OCI-LY7 (cell line): ENCODE measurements at regions not wholly inside any gene's neighbourhood (a gene's known extent, or its start where the extent isn't known, plus 50 kb on each side); places are given as distances from the start of the nearest gene placed in this dataset.

Experiments used
- BruUV-seq: library from RNA; stranded (reverse); fragments of 400-500 nt; replicated peaks from 2 replicates; lab custom pipeline; 2021; lab: Mats Ljungman, UMichigan
- CTCF ChIA-PET: fragments of 300-600 bp; sonication (Branson Sonifier 250); formaldehyde crosslinking; loops from one replicate; lab custom pipeline; 2022; ENCODE audit warnings: antibody characterized with exemption; ENCODE audit not compliant: unreplicated experiment; lab: Charles Lee
- POLR2A ChIA-PET: fragments of 300-600 bp; sonication (Branson Sonifier 250); formaldehyde crosslinking; loops from one replicate; lab custom pipeline; 2022; ENCODE audit warnings: antibody characterized with exemption; lab: Charles Lee
- DNase-seq: peaks from one replicate; pipeline ENCODE4 v3.0.0-alpha.2; 2015; ENCODE audit warnings: low spot score
- H2AFZ ChIP-seq: fragments of 200-600 bp; sonication (generic), shearing (Covaris generic); 2 replicates; pipeline ENCODE4 v1.6.1; 2014; ENCODE audit warnings: mild to moderate bottlenecking, antibody characterized with exemption, low read length, moderate library complexity
- H3K27ac ChIP-seq: fragments of 200-600 bp; sonication (generic); 2 replicates; pipeline ENCODE4 v1.5.1; 2014; ENCODE audit warnings: mixed run types, low read depth, mild to moderate bottlenecking, moderate library complexity, low read length, inconsistent platforms; ENCODE audit not compliant: poor library complexity, severe bottlenecking
- H3K36me3 ChIP-seq: fragments of 200-600 bp; sonication (generic); 2 replicates; pipeline ENCODE4 v1.6.1; 2014; ENCODE audit warnings: mild to moderate bottlenecking, antibody characterized with exemption, low read length, moderate library complexity, mixed read lengths; ENCODE audit not compliant: insufficient read depth
- H3K4me1 ChIP-seq: fragments of 200-600 bp; sonication (generic); 2 replicates; pipeline ENCODE4 v1.5.1; 2014; ENCODE audit warnings: mild to moderate bottlenecking, low read length; ENCODE audit not compliant: insufficient read depth, poor library complexity, severe bottlenecking
- H3K4me2 ChIP-seq: fragments of 200-600 bp; sonication (generic); 2 replicates; pipeline ENCODE4 v1.6.1; 2014; ENCODE audit warnings: mild to moderate bottlenecking, low read length
- H3K4me3 ChIP-seq: fragments of 200-600 bp; sonication (generic); 2 replicates; pipeline ENCODE4 v1.5.1; 2014; ENCODE audit warnings: mild to moderate bottlenecking, low read depth, low read length; ENCODE audit not compliant: poor library complexity, severe bottlenecking
- H3K79me2 ChIP-seq: fragments of 200-600 bp; sonication (generic); 2 replicates; pipeline ENCODE4 v1.6.1; 2016; ENCODE audit warnings: low read depth, mild to moderate bottlenecking, low read length, moderate library complexity, mixed read lengths; ENCODE audit not compliant: insufficient read depth
- H3K9me2 ChIP-seq: fragments of 200-600 bp; sonication (generic); 2 replicates; pipeline ENCODE4 v1.6.1; 2016; ENCODE audit warnings: mild to moderate bottlenecking, low read length, mixed read lengths; ENCODE audit not compliant: insufficient read depth
- H3K9me3 ChIP-seq: fragments of 200-600 bp; sonication (generic); 2 replicates; pipeline ENCODE4 v1.6.1; 2014; ENCODE audit warnings: mild to moderate bottlenecking, mixed run types, low read length, mixed read lengths
- H4K20me1 ChIP-seq: fragments of 200-600 bp; sonication (generic); 2 replicates; pipeline ENCODE4 v1.6.1; 2014; ENCODE audit warnings: mild to moderate bottlenecking, antibody characterized with exemption, low read length, moderate library complexity, mixed read lengths; ENCODE audit not compliant: insufficient read depth
- CTCF ChIP-seq: fragments of 200-600 bp; sonication (generic); conservative IDR thresholded peaks from 2 replicates; pipeline ENCODE4 v1.5.1; 2014; ENCODE audit warnings: mild to moderate bottlenecking, antibody characterized with exemption, low read length, moderate library complexity, mixed read lengths
- EZH2phosphoT487 ChIP-seq: fragments of 200-600 bp; sonication (generic); IDR thresholded peaks from 2 replicates; pipeline ENCODE4 v1.6.1; 2018; ENCODE audit warnings: low read depth, borderline replicate concordance, mild to moderate bottlenecking, mixed run types, antibody characterized with exemption, low read length, moderate library complexity, mixed read lengths
- intact Hi-C: fragments of 100-400 bp; cut with micrococcal nuclease; formaldehyde crosslinking; loops from one replicate; pipeline ENCODE4 v1.10.0; 2022; ENCODE audit not compliant: unreplicated experiment

GRCh38 chr7:91343996-91344629, 79.9 kb downstream of the FZD1 start:
- ChIA-PET POLR2A (interaction anchor here (0.9 kb wide), 1 partner anchor 21 kb away, joined by 3 read pairs; no protein-coding TSS in a partner anchor), CTCF (no interaction called here)
- Histone ChIP-seq H3K4me3 (no peak overlapping the region), H3K36me3 (no peaks in the 10 kb centered on the region), H3K9me2 (no peaks in the 10 kb centered on the region), H3K4me1 (no peaks in the 10 kb centered on the region), H3K9me3 (no peaks in the 10 kb centered on the region), H4K20me1 (no peaks in the 10 kb centered on the region), H2AFZ (no peak overlapping the region), H3K27ac (no peak overlapping the region), H3K4me2 (peak overlapping the region; percentile 37; the same call in 1 of the 2 replicates), H3K79me2 (no peaks in the 10 kb centered on the region)
- no TSS peak for BruUV-seq
- intact Hi-C loops = no loop called here
- TF ChIP-seq CTCF = no peak
- TF ChIP-seq EZH2phosphoT487 = no peak
- DNase-seq = no peak

- intact Hi-C loops = no loop called here
- Histone ChIP-seq H3K9me3 (no peaks in the 10 kb centered on the region), H4K20me1 (no peaks in the 10 kb centered on the region), H3K9me2 (no peaks in the 10 kb centered on the region), H3K79me2 (no peaks in the 10 kb centered on the region), H2AFZ (0 out of 2 replicates have a peak overlapping the region, but pooled peaks have one; percentile 28), H3K4me2 (peak overlapping the region; percentile 37; the same call in 1 of the 2 replicates), H3K4me1 (no peaks in the 10 kb centered on the region), H3K27ac (no peak overlapping the region), H3K4me3 (no peak overlapping the region), H3K36me3 (no peaks in the 10 kb centered on the region)
- POLR2A ChIA-PET = interaction anchor here (0.9 kb wide), 1 partner anchor 22 kb away, joined by 3 read pairs; no protein-coding TSS in a partner anchor
- BruUV-seq = no TSS peak
- peak; percentile 6 for DNase-seq
- CTCF ChIA-PET = no interaction called here
- TF ChIP-seq CTCF (no peak), EZH2phosphoT487 (no peak)
These were observed 80.7 kb downstream of the FZD1 start for GRCh38 chr7:91344911-91345310.

- no TSS peak for BruUV-seq
- TF ChIP-seq CTCF = no peak
- TF ChIP-seq EZH2phosphoT487 = no peak
- no peaks in the 10 kb centered on the region for H3K79me2 ChIP-seq
- no peak overlapping the region for H3K4me3 ChIP-seq
- H3K36me3 ChIP-seq = no peaks in the 10 kb centered on the region
- intact Hi-C loops = no loop called here
- ChIA-PET POLR2A (no interaction called here), CTCF (no interaction called here)
- no peaks in the 10 kb centered on the region for H3K9me2 ChIP-seq
- H3K27ac ChIP-seq = no peak overlapping the region
- no peaks in the 10 kb centered on the region for H3K4me1 ChIP-seq
- H3K4me2 ChIP-seq = peak overlapping the region; percentile 37; the same call in 1 of the 2 replicates
- H4K20me1 ChIP-seq = no peaks in the 10 kb centered on the region
- H2AFZ ChIP-seq = no peak overlapping the region
- H3K9me3 ChIP-seq = no peaks in the 10 kb centered on the region
- no peak for DNase-seq
These were observed 81.2 kb downstream of the FZD1 start for GRCh38 chr7:91345449-91345848.
